Fibroblast of skin of abdomen (primary cell): ENCODE measurements at regions not wholly inside any gene's neighbourhood (a gene's known extent, or its start where the extent isn't known, plus 50 kb on each side); places are given as distances from the start of the nearest gene placed in this dataset.
"Not testable (repeated sequence)": the region's sequence is repeated elsewhere in the genome, so short reads cannot be mapped to it uniquely, and the experiment has no call there.

Source experiments
- DNase-seq: peaks from one replicate; pipeline ENCODE4 v3.0.0-alpha.2; 2013

- DNase-seq: not testable (repeated sequence)
Observed at GRCh38 chr6:71360556-71361335, 72.1 kb downstream of the OGFRL1 start.

- DNase-seq: no peak
Observed at GRCh38 chr6:71364889-71365542, 76.4 kb downstream of the OGFRL1 start.

- DNase-seq: no peak
Observed at GRCh38 chr6:71367756-71368155, 79.1 kb downstream of the OGFRL1 start.

- DNase-seq: no peak
Observed at GRCh38 chr6:71368284-71368683, 79.7 kb downstream of the OGFRL1 start.

GRCh38 chr6:71371559-71371958 lies 82.9 kb downstream of the OGFRL1 start:
- no peak for DNase-seq

- DNase-seq: no peak
Observed at GRCh38 chr6:71373943-71374342, 85.3 kb downstream of the OGFRL1 start.

- no peak for DNase-seq
Observed at GRCh38 chr6:71375676-71376075, 87.1 kb downstream of the OGFRL1 start.

- no peak for DNase-seq
Observed at GRCh38 chr6:71376830-71377229, 88.2 kb downstream of the OGFRL1 start.

- DNase-seq: no peak
Observed at GRCh38 chr6:71383476-71383875, 94.9 kb downstream of the OGFRL1 start.

- DNase-seq: peak; percentile 50
Observed at GRCh38 chr6:71383901-71384489, 95.4 kb downstream of the OGFRL1 start.

- no peak for DNase-seq
Observed at GRCh38 chr6:71385111-71385822, 96.7 kb downstream of the OGFRL1 start.

GRCh38 chr6:71386215-71386614 lies 97.6 kb downstream of the OGFRL1 start:
- DNase-seq: no peak

GRCh38 chr6:71387179-71387578 lies 98.6 kb downstream of the OGFRL1 start:
- peak; percentile 44 for DNase-seq

- DNase-seq: no peak
Observed at GRCh38 chr6:71388068-71388744, 99.6 kb downstream of the OGFRL1 start.

- DNase-seq: no peak
Observed at GRCh38 chr6:71388856-71389527, 100.4 kb downstream of the OGFRL1 start.

- DNase-seq: no peak
Observed at GRCh38 chr6:71391126-71391525, 102.5 kb downstream of the OGFRL1 start.

GRCh38 chr6:71392276-71392675 lies 103.7 kb downstream of the OGFRL1 start:
- DNase-seq: no peak

- no peak for DNase-seq
Observed at GRCh38 chr6:71393471-71393870, 104.9 kb downstream of the OGFRL1 start.

GRCh38 chr6:71393981-71394432 lies 105.4 kb downstream of the OGFRL1 start:
- peak; percentile 49 for DNase-seq

GRCh38 chr6:71394926-71395325 lies 106.3 kb downstream of the OGFRL1 start:
- no peak for DNase-seq

- no peak for DNase-seq
Observed at GRCh38 chr6:71395731-71396409, 107.3 kb downstream of the OGFRL1 start.
